Trophoblast cell (in vitro differentiated cells and primary cell): ENCODE measurements at regions not wholly inside any gene's neighbourhood (a gene's known extent, or its start where the extent isn't known, plus 50 kb on each side); places are given as distances from the start of the nearest gene placed in this dataset.

ENCODE experiments used
- DNase-seq, 2 donors: peaks; one replicate each; pipeline ENCODE4 v3.0.0-alpha.2; 2016
- H2AFZ ChIP-seq: 2 replicates; pipeline ENCODE4 v1.6.1; 2013; ENCODE audit warnings: low read length, moderate library complexity, mild to moderate bottlenecking; ENCODE audit not compliant: insufficient read depth, poor library complexity
- H2AK5ac ChIP-seq: 2 replicates; pipeline ENCODE4 v1.6.1; 2013; ENCODE audit warnings: mild to moderate bottlenecking, low read length
- H2BK120ac ChIP-seq: 2 replicates; pipeline ENCODE4 v1.6.1; 2013; ENCODE audit warnings: low read length, mild to moderate bottlenecking, moderate library complexity; ENCODE audit not compliant: insufficient read depth, poor library complexity
- H2BK12ac ChIP-seq: 2 replicates; pipeline ENCODE4 v1.6.1; 2013; ENCODE audit warnings: mild to moderate bottlenecking, low read length, moderate library complexity
- H2BK5ac ChIP-seq: 2 replicates; pipeline ENCODE4 v1.6.1; 2013; ENCODE audit warnings: low read length, low read depth, moderate library complexity, mild to moderate bottlenecking; ENCODE audit not compliant: poor library complexity
- H3K14ac ChIP-seq: 2 replicates; pipeline ENCODE4 v1.6.1; 2013; ENCODE audit warnings: mild to moderate bottlenecking, low read length
- H3K18ac ChIP-seq: 2 replicates; pipeline ENCODE4 v1.6.1; 2013; ENCODE audit warnings: mild to moderate bottlenecking, low read length
- H3K23ac ChIP-seq: 2 replicates; pipeline ENCODE4 v1.6.1; 2013; ENCODE audit warnings: low read length
- H3K27ac ChIP-seq: 2 replicates; pipeline ENCODE4 v1.5.1; 2013; ENCODE audit warnings: low read depth, mild to moderate bottlenecking, inconsistent platforms, low read length, moderate library complexity
- H3K27me3 ChIP-seq: 2 replicates; pipeline ENCODE4 v1.6.1; 2013; ENCODE audit warnings: inconsistent platforms, mild to moderate bottlenecking, low read length, moderate library complexity; ENCODE audit not compliant: insufficient read depth
- H3K36me3 ChIP-seq, 2 experiments: 1 replicate in 1 of 2; 2 replicates in 1 of 2; pipeline ENCODE4 v1.6.1; 2013; ENCODE audit warnings: low read length in 2 of 2, mild to moderate bottlenecking in 2 of 2, moderate library complexity in 1 of 2; ENCODE audit not compliant: insufficient read depth in 2 of 2, control insufficient read depth in 1 of 2
- H3K4ac ChIP-seq: 2 replicates; pipeline ENCODE4 v1.6.1; 2013; ENCODE audit warnings: low read depth, mild to moderate bottlenecking, low read length, moderate library complexity
- H3K4me1 ChIP-seq, 2 experiments: 1 replicate in 1 of 2; 2 replicates in 1 of 2; pipeline ENCODE4 v1.6.1; 2013; ENCODE audit warnings: low read length in 2 of 2, mild to moderate bottlenecking in 2 of 2, moderate library complexity in 1 of 2; ENCODE audit not compliant: insufficient read depth in 2 of 2, control insufficient read depth in 1 of 2
- H3K4me2 ChIP-seq: 2 replicates; pipeline ENCODE4 v1.6.1; 2013; ENCODE audit warnings: inconsistent platforms, mild to moderate bottlenecking, low read length, moderate library complexity
- H3K4me3 ChIP-seq: 2 replicates; pipeline ENCODE4 v1.5.1; 2013; ENCODE audit warnings: mild to moderate bottlenecking, low read depth, low read length, inconsistent platforms
- H3K79me1 ChIP-seq: one replicate; pipeline ENCODE4 v1.6.1; 2013; ENCODE audit warnings: low read length
- H3K79me2 ChIP-seq: 2 replicates; pipeline ENCODE4 v1.6.1; 2013; ENCODE audit warnings: low read length, mild to moderate bottlenecking; ENCODE audit not compliant: control insufficient read depth, insufficient read depth, poor library complexity
- H3K9ac ChIP-seq: 2 replicates; pipeline ENCODE4 v1.6.1; 2013; ENCODE audit warnings: mild to moderate bottlenecking, low read length
- H3K9me3 ChIP-seq: 2 replicates; pipeline ENCODE4 v1.6.1; 2013; ENCODE audit warnings: low read depth, mild to moderate bottlenecking, control low read depth, inconsistent platforms, low read length; ENCODE audit not compliant: insufficient read depth
- H4K12ac ChIP-seq: 2 replicates; pipeline ENCODE4 v1.6.1; 2013; ENCODE audit warnings: low read depth, mild to moderate bottlenecking, low read length, moderate library complexity
- H4K8ac ChIP-seq: 2 replicates; pipeline ENCODE4 v1.6.1; 2013; ENCODE audit warnings: low read depth, mild to moderate bottlenecking, low read length, moderate library complexity
- H4K91ac ChIP-seq: one replicate; pipeline ENCODE4 v1.6.1; 2013; ENCODE audit warnings: low read depth, mild to moderate bottlenecking, low read length, moderate library complexity
- WGBS: extraction: QIAGEN DNeasy Blood & Tissue Kit; methylation state at CpG from one replicate; pipeline ENCODE4 v1.1.7; 2013; ENCODE audit warnings: missing lambda C conversion rate; ENCODE audit not compliant: insufficient read length, insufficient coverage; ENCODE audit errors: extremely low coverage; 5-methylcytosine and 5-hydroxymethylcytosine counted together

DNA sequence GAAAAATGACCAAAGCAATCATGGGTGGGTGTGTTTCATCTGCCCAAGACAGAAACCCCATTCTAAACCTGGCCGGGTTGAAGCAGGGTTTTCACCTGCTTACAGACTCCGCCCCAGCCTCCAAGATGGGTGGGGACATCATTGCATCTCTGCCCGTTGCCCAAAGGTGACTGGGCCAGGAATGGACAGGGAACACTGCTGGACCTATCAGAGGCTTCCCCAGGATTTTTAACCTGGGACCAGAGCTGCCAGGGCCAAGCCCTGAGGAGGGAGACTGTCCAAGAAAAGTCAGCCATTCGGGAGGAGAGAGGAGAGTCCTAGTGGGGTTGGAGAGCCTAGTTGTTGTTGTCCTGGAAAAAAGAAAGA is 109.7 kb upstream of the ALDH1A3 start:
- H3K27me3 ChIP-seq = no peaks in the 10 kb centered on the region
- no peaks in the 10 kb centered on the region for H3K4me1 ChIP-seq
- H3K14ac ChIP-seq = no peak overlapping the region
- no peak overlapping the region for H2BK12ac ChIP-seq
- no CpG with 5 or more reads among the region's 4 CpGs for WGBS
- no peak overlapping the region for H2BK5ac ChIP-seq
- no peaks in the 10 kb centered on the region for H3K36me3 ChIP-seq
- H2AFZ ChIP-seq = no peak overlapping the region
- H4K8ac ChIP-seq = no peak overlapping the region
- H3K9me3 ChIP-seq = no peaks in the 10 kb centered on the region
- no peak overlapping the region for H3K27ac ChIP-seq
- no peaks in the 10 kb centered on the region for H3K79me1 ChIP-seq
- no peak overlapping the region for H4K12ac ChIP-seq
- H2BK120ac ChIP-seq = no peak overlapping the region
- no peak overlapping the region for H4K91ac ChIP-seq
- H3K4me3 ChIP-seq = no peak overlapping the region
- H3K9ac ChIP-seq = no peak overlapping the region
- H3K18ac ChIP-seq = no peak overlapping the region
- no peak overlapping the region for H2AK5ac ChIP-seq
- H3K23ac ChIP-seq = no peak overlapping the region
- no peak overlapping the region for H3K4ac ChIP-seq
- no peak overlapping the region for H3K4me2 ChIP-seq
- DNase-seq = no peak
- H3K79me2 ChIP-seq = no peaks in the 10 kb centered on the region

DNA sequence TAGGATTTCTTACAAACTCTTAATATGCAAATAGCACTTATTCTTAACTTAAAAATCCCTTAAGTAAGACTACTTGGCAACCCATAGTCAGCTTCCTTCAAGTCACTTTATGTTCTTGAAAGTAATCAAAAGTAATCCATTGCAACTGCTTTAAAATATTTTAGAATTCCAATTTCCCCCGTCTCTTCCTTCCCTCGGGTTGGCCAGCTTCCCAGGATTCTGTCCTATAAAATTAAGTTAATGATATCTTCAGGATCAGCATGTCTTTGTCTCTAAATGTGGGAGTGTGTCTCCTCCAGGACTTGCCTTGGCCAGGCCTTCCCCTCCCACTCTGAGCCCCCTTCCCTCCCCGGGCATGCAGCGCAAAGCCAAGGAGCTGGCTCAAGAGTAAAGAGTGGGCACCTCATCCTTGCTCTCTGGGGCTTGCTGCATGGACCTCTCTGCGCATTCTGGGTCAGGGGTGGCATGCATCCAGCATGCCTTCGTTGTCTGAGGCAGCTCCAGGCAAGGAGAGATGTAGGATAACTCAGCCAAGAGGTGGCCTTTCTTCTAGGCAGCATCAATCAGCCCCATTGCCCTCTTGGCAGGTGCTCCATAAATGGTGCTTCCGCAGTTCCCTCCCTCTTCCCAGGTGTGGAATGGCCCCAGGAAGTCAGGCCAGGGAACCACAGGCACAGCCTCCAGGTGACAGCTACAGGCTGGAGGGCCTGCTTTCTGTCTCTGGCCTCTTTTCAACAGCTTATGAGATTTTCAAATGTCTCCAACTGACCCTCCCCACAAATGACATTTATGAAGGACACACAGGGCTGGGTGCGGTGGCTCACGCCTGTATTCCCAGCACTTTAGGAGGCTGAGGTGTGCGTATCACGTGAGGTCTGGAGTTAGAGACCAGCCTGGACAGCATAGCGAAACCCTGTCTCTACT is 108.7 kb upstream of the ALDH1A3 start:
- Histone ChIP-seq H2BK5ac (no peak overlapping the region), H3K14ac (no peak overlapping the region), H3K4me3 (no peak overlapping the region), H4K12ac (no peak overlapping the region), H2BK120ac (no peak overlapping the region), H3K79me2 (no peaks in the 10 kb centered on the region), H3K27ac (no peak overlapping the region), H3K9ac (no peak overlapping the region), H3K9me3 (peaks cover 4% of the 10 kb centered on the region), H3K18ac (no peak overlapping the region), H2AFZ (no peak overlapping the region), H2AK5ac (no peak overlapping the region), H3K4ac (no peak overlapping the region), H3K4me2 (no peak overlapping the region), H4K8ac (no peak overlapping the region), H3K27me3 (no peaks in the 10 kb centered on the region), H4K91ac (no peak overlapping the region), H3K36me3 (no peaks in the 10 kb centered on the region), H3K79me1 (no peaks in the 10 kb centered on the region), H3K23ac (no peak overlapping the region), H3K4me1 (no peaks in the 10 kb centered on the region), H2BK12ac (no peak overlapping the region)
- DNase-seq = no peak
- WGBS = no CpG with 5 or more reads among the region's 12 CpGs

DNA sequence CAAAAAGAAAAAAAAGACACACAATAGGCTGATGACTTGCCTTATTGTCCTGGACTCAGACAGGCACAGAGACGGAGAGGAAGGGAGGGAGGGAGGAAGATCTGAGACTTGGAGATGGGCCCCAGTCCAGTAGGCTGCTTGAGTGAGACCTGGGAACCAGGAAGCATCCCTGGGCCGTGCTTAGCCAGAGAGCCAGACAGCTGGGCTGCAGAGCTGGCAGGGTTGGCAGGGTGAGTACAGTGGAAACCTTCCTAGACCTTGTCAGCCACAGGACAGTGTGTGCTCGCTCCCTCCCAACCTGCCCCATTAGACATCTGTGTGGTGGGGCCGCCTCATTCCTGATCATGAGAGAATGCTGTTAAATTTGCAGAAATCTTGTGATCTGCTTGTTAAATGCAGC is 107.9 kb upstream of the ALDH1A3 start:
- H2BK5ac ChIP-seq = no peak overlapping the region
- H3K4ac ChIP-seq = no peak overlapping the region
- no peaks in the 10 kb centered on the region for H3K79me1 ChIP-seq
- H3K23ac ChIP-seq = no peak overlapping the region
- no peaks in the 10 kb centered on the region for H3K4me1 ChIP-seq
- H3K36me3 ChIP-seq = no peaks in the 10 kb centered on the region
- H2BK120ac ChIP-seq = no peak overlapping the region
- H4K8ac ChIP-seq = no peak overlapping the region
- no peak overlapping the region for H3K4me3 ChIP-seq
- no peak overlapping the region for H3K14ac ChIP-seq
- H3K27me3 ChIP-seq = no peaks in the 10 kb centered on the region
- H2BK12ac ChIP-seq = no peak overlapping the region
- H2AFZ ChIP-seq = no peak overlapping the region
- no peak for DNase-seq
- H3K4me2 ChIP-seq = no peak overlapping the region
- no peak overlapping the region for H3K9ac ChIP-seq
- no peaks in the 10 kb centered on the region for H3K79me2 ChIP-seq
- H3K18ac ChIP-seq = no peak overlapping the region
- H3K9me3 ChIP-seq = peaks cover 4% of the 10 kb centered on the region
- no peak overlapping the region for H2AK5ac ChIP-seq
- no peak overlapping the region for H3K27ac ChIP-seq
- H4K91ac ChIP-seq = no peak overlapping the region
- no peak overlapping the region for H4K12ac ChIP-seq
- WGBS = no CpG with 5 or more reads among the region's 4 CpGs

DNA sequence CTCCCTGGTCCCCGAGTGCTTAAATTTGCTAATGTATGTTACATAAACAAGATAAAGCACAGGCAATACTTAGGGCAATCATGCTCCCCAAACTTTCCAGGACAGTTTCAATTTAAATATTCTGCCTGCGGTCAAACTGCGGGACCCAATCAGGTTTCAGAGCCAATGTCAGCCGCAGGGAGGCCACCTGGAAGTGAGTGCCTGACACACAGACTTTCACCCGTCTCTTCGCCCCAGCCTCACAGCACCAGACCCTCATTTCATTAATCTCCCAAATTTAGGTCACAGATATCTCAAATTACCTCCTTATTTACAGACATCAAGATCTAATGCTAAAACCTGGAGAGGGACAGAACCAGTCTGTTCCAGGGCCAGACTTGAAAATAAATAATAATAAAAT is 107.2 kb upstream of the ALDH1A3 start:
- no peak overlapping the region for H3K4me2 ChIP-seq

More for the DNA sequence above, 107.2 kb upstream of the ALDH1A3 start:
- H3K79me2 ChIP-seq = no peaks in the 10 kb centered on the region
- H3K27ac ChIP-seq = no peak overlapping the region
- no peak overlapping the region for H3K4ac ChIP-seq
- no peak overlapping the region for H2BK5ac ChIP-seq
- no peak overlapping the region for H3K14ac ChIP-seq
- H4K12ac ChIP-seq = no peak overlapping the region
- H3K9me3 ChIP-seq = peaks cover 4% of the 10 kb centered on the region
- no peaks in the 10 kb centered on the region for H3K79me1 ChIP-seq
- H3K27me3 ChIP-seq = no peaks in the 10 kb centered on the region
- H2AFZ ChIP-seq = no peak overlapping the region
- H3K23ac ChIP-seq = no peak overlapping the region
- H2AK5ac ChIP-seq = no peak overlapping the region
- no peak for DNase-seq
- no peak overlapping the region for H2BK120ac ChIP-seq
- no peak overlapping the region for H4K8ac ChIP-seq
- H2BK12ac ChIP-seq = no peak overlapping the region
- H4K91ac ChIP-seq = no peak overlapping the region
- no peaks in the 10 kb centered on the region for H3K36me3 ChIP-seq
- H3K18ac ChIP-seq = no peak overlapping the region
- H3K9ac ChIP-seq = no peak overlapping the region
- H3K4me3 ChIP-seq = no peak overlapping the region
- H3K4me1 ChIP-seq = no peaks in the 10 kb centered on the region
- WGBS = no CpG with 5 or more reads among the region's 6 CpGs
